BJ (cell line): ENCODE measurements at regions not wholly inside any gene's neighbourhood (a gene's known extent, or its start where the extent isn't known, plus 50 kb on each side); places are given as distances from the start of the nearest gene placed in this dataset.

ENCODE experiments used
- CTCF ChIA-PET: fragments of 350-600 bp; formaldehyde crosslinking; extraction: SDS; loops from one replicate; lab custom pipeline; 2021; ENCODE audit warnings: antibody characterized with exemption, inconsistent platforms; lab: Yijun Ruan, JAX
- POLR2A ChIA-PET: fragments of 300-600 bp; sonication (Branson Sonifier 250); formaldehyde crosslinking; extraction: SDS; loops from one replicate; lab custom pipeline; 2021; ENCODE audit warnings: antibody characterized with exemption; lab: Charles Lee
- DNase-seq: peaks from one replicate; pipeline ENCODE4 v3.0.0-alpha.2; 2011; ENCODE audit warnings: low read depth
- H3K27me3 ChIP-seq: 2 replicates; pipeline ENCODE4 v1.6.0; 2011; ENCODE audit warnings: low read length; ENCODE audit not compliant: control insufficient read depth, insufficient read depth
- H3K36me3 ChIP-seq: 2 replicates; pipeline ENCODE4 v1.5.1; 2011; ENCODE audit warnings: low read length; ENCODE audit not compliant: control insufficient read depth, insufficient read depth
- H3K4me3 ChIP-seq: 2 replicates; pipeline ENCODE4 v1.5.1; 2011; ENCODE audit warnings: low read depth, mild to moderate bottlenecking, control low read depth, low read length
- CTCF ChIP-seq: IDR thresholded peaks from 2 replicates; pipeline ENCODE4 v1.5.1; 2011; ENCODE audit warnings: low read depth, mild to moderate bottlenecking, control low read depth, inconsistent platforms, low read length, moderate library complexity; ENCODE audit not compliant: insufficient read depth

GRCh38 chr6:153594871-153595270 lies 444.2 kb upstream of the OPRM1 start:
- no peak for TF ChIP-seq CTCF
- Histone ChIP-seq H3K27me3 (no peaks in the 10 kb centered on the region), H3K36me3 (no peaks in the 10 kb centered on the region), H3K4me3 (no peak overlapping the region)
- ChIA-PET CTCF (no interaction called here), POLR2A (no interaction called here)
- DNase-seq = no peak

GRCh38 chr6:153591159-153591558 lies 447.9 kb upstream of the OPRM1 start:
- Histone ChIP-seq H3K36me3 (no peaks in the 10 kb centered on the region), H3K4me3 (no peak overlapping the region), H3K27me3 (no peaks in the 10 kb centered on the region)
- ChIA-PET POLR2A (no interaction called here), CTCF (no interaction called here)
- DNase-seq = no peak
- no peak for TF ChIP-seq CTCF

GRCh38 chr6:153590411-153590810 lies 448.6 kb upstream of the OPRM1 start:
- no peak for TF ChIP-seq CTCF
- DNase-seq = no peak
- CTCF ChIA-PET = no interaction called here
- Histone ChIP-seq H3K36me3 (no peaks in the 10 kb centered on the region), H3K4me3 (no peak overlapping the region), H3K27me3 (no peaks in the 10 kb centered on the region)
- POLR2A ChIA-PET = no interaction called here

GRCh38 chr6:153588330-153588729 lies 450.7 kb upstream of the OPRM1 start:
- CTCF ChIA-PET = no interaction called here
- POLR2A ChIA-PET = no interaction called here
- Histone ChIP-seq H3K36me3 (no peaks in the 10 kb centered on the region), H3K4me3 (no peak overlapping the region), H3K27me3 (no peaks in the 10 kb centered on the region)
- no peak for DNase-seq
- no peak for TF ChIP-seq CTCF

GRCh38 chr6:153583685-153584084 lies 452.6 kb upstream of the RGS17 start:
- Histone ChIP-seq H3K36me3 (no peaks in the 10 kb centered on the region), H3K27me3 (no peaks in the 10 kb centered on the region), H3K4me3 (no peak overlapping the region)
- CTCF ChIA-PET = no interaction called here
- TF ChIP-seq CTCF = no peak
- POLR2A ChIA-PET = no interaction called here
- no peak for DNase-seq
